ENCODE measurements at regions not wholly inside any gene's neighbourhood (a gene's known extent, or its start where the extent isn't known, plus 50 kb on each side); places are given as distances from the start of the nearest gene placed in this dataset.

DNA sequence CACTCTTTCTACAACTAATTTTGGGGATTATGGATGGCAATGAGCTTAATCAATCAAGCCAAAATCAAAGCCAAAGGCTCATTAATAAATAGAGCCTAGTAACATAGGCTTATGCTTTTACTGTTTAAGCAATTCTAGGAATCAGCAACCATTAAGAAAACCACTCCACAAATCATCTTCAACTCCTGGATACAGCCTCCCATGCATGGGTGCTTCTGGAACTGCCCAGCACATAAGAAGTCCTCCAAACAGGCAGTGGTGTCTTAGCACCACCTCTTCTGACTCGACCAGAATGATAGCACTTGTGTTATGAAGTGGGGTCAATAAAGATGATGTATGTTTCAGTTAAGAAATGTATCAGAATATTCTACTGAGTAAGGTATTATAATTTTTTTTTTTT, 104.4 kb upstream of the SERPINE2 start:
- POLR2A ChIA-PET: no interaction called here
- ATAC-seq (no peak), DNase-seq (no peak)
- H3K4me1 Mint-ChIP-seq: no peaks in the 10 kb centered on the region
- peaks cover 5 to 16% (median 13%) of the 10 kb centered on the region in 5 donors for H3K27me3 Mint-ChIP-seq
- no peak overlapping the region for H3K4me3 Mint-ChIP-seq
- no peaks in the 10 kb centered on the region for H3K9me3 Mint-ChIP-seq
- no peak overlapping the region for H3K27ac Mint-ChIP-seq
- no peaks in the 10 kb centered on the region for H3K36me3 Mint-ChIP-seq

DNA sequence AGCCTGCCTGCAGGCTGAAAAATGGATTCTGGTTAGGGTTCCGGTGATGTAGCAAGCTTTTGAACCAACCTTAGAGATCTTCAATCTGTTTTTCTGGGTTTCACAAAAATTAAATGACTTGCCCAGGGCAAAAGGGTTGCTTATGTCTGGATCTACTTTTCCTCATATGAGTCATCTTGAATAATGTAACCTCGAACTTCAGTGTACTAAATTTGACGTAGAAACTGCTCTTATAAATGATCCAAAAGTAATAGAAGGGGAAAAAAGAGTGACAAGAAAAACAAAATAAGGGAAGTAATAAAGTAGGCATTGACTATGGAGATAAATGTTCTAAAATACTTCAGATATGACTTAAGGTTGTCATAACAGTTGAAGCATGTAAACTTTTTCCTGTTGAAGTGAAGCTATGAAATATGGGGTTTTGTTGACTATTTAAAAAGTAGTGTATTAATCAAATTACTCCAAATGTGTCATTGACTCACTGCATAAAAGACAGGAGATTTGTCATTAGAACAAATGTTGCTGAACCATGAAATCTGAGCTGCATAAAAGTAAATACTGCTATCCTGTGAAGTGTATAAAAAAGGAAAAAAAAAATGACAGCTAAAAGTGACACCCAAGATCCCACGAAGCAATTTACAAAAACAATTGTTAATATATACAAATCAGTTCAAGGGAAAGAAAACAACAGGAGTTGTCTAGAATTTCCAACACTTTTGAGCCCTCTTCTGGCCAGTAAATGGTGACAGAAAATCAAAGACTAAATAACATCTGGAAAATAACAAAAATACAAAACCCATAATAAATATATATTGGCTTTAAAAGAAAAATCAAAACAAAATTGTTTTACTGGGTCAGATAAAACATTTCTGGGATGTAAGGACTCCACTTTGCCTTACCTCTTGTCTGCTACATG, 103.6 kb upstream of the SERPINE2 start:
- POLR2A ChIA-PET: no interaction called here
- no peaks in the 10 kb centered on the region for H3K36me3 Mint-ChIP-seq
- no peaks in the 10 kb centered on the region for H3K4me1 Mint-ChIP-seq
- H3K27me3 Mint-ChIP-seq: peaks cover 5 to 22% (median 13%) of the 10 kb centered on the region in 5 donors
- no peak for DNase-seq
- H3K9me3 Mint-ChIP-seq: peaks cover 0 to 5% (median 0%) of the 10 kb centered on the region in 9 donors
- no peak overlapping the region for H3K27ac Mint-ChIP-seq
- no peak for ATAC-seq
- no peak overlapping the region for H3K4me3 Mint-ChIP-seq

DNA sequence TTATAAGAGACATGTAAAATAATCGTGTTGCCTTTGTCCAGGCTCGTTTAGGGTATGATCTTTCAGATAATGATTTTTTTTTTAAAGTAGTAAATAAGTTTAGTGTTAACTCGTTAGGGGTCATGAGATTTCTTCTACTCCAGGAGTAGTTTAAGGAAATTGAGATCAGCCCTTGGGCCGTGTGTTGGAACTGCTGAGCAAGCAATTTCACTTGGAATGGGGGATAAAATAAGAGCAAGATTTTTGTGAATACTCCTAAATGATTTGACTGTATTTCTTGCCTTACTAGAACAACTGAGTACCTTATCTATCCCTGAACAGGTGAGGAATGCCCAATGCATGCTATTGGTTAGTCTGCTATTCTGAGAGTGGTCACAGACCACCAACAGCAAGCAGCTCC, 102.2 kb upstream of the SERPINE2 start:
- Mint-ChIP-seq H3K27ac (no peak overlapping the region), H3K4me1 (no peaks in the 10 kb centered on the region), H3K9me3 (peaks cover 0 to 5% (median 0%) of the 10 kb centered on the region in 9 donors), H3K27me3 (peaks cover 5 to 17% (median 12%) of the 10 kb centered on the region in 5 donors), H3K4me3 (no peak overlapping the region), H3K36me3 (no peaks in the 10 kb centered on the region)
- POLR2A ChIA-PET: no interaction called here
- no peak for ATAC-seq
- DNase-seq: no peak

DNA sequence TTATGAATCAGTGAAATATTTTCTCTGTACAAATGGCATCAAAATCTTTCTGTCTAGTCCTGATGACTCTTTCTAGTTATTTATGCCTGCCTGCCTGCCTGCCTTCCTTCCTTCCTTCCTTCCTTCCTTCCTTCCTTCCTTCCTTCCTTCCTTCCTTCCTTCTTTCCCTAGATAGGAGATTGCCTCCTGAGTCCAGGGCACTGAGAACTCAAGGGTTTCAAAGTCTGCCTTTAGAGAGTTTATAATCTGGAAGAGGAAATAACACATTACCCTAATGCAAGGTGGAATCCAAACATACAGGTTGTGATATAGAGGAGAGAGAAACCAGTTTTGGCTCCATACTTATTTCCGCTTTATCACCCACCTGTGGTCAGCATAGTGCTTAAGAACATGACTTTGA, 98.1 kb upstream of the SERPINE2 start:
- Mint-ChIP-seq H3K4me3 (no peak overlapping the region), H3K9me3 (peaks cover 0 to 5% (median 0%) of the 10 kb centered on the region in 9 donors), H3K27ac (no peak overlapping the region), H3K36me3 (no peaks in the 10 kb centered on the region), H3K27me3 (peaks cover 15 to 27% (median 20%) of the 10 kb centered on the region in 5 donors), H3K4me1 (no peaks in the 10 kb centered on the region)
- no peak for ATAC-seq
- POLR2A ChIA-PET: no interaction called here
- DNase-seq: no peak

DNA sequence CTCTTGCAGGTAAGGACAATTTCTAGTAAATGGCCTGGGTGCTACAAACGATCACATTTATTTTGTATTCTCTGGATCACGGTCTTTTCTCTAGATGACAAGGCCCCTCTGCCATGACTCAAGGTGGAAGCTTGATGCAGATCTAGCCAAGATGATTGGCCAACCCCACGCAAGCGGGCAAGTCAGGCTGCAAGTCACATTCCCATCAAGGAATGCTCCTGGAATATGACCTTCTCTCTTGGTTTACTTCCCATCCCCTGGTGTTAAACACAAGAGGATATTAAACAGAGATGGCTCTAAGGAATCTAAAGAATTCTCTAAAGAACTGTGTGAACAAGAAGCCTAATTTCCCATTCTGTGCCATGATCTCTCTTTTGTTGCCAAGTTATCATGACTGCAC, 97.3 kb upstream of the SERPINE2 start:
- DNase-seq (no peak), ATAC-seq (no peak)
- no peak overlapping the region for H3K4me3 Mint-ChIP-seq
- H3K4me1 Mint-ChIP-seq: no peaks in the 10 kb centered on the region
- H3K9me3 Mint-ChIP-seq: peaks cover 0 to 5% (median 0%) of the 10 kb centered on the region in 9 donors
- POLR2A ChIA-PET: no interaction called here
- H3K36me3 Mint-ChIP-seq: no peaks in the 10 kb centered on the region
- H3K27me3 Mint-ChIP-seq: peaks cover 17 to 33% (median 28%) of the 10 kb centered on the region in 5 donors
- no peak overlapping the region for H3K27ac Mint-ChIP-seq

DNA sequence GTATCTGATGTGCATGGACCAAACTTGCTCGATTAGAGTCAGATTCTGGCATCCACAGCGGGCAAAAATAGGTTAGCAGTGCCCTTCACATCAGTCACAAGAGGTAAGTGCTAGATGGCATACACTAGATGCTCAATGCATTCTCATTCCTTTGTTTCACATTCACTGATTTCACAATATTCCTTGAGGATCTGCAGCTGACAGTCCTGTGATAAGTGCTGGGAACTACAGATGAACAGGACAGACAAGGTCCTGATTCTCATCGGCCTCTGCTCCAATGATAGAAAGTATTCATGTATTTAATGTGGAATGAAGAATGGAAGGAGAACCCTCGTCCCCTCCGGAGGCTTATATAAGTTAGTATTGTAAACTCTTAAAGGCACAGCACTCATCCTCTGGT, 96.8 kb upstream of the SERPINE2 start:
- Mint-ChIP-seq H3K27ac (no peak overlapping the region), H3K27me3 (peaks cover 18 to 37% (median 28%) of the 10 kb centered on the region in 5 donors), H3K36me3 (no peaks in the 10 kb centered on the region), H3K4me1 (no peaks in the 10 kb centered on the region), H3K9me3 (peaks cover 0 to 5% (median 0%) of the 10 kb centered on the region in 9 donors), H3K4me3 (no peak overlapping the region)
- POLR2A ChIA-PET: no interaction called here
- no peak for ATAC-seq
- no peak for DNase-seq

DNA sequence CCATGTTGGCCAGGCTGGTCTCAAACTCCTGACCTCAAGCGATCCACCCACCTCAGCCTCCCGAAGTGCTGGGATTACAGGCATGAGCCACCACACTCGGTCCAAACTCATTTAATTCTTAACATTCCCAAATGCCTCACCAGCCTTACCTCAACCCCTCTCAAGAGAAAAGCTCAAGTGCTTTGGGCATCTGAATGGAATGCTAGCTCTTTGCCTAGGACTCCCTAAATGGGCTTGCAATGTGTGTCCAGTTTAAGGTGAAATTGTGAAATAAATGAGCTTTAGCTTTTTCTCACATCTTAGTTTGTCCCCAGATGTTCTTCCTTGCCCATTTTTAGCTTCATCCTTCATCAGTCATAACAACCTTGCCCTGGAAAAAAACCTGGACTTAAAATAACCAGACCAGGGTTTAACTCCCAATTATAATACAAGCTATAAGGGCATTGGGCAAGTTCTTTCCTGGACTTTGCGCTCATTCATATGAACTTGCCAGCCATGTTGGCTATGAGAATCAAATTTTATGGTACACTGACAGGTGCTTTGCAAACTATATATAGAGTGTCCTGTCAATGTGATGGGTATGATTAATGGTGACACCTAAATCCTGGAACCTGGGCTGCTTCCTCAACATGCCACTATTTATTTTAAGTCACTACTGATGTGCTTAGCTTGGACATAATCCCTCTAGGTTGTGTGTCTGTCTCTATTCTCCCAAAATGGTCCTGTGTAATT, 95.1 kb upstream of the SERPINE2 start:
- POLR2A ChIA-PET: no interaction called here
- ATAC-seq: no peak
- H3K9me3 Mint-ChIP-seq: peaks cover 0 to 5% (median 0%) of the 10 kb centered on the region in 9 donors

DNA sequence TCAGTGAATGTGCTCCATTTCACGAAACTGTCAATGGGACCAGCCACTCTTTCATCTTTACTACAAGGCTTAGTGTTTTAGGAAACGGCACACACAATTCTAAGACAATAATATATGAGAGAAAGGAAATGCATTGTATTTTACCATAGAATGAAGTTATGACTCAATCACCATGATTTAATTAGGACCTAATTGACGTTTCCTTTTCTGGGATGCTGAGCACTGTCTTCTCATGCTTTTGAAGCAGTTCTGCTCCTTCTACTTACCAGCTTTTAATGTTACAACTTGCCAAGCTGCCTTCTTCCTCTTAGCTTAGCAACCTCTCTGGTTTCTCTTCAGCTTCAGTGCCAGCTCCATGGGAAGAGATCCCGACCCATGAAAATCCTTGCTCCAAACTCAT, 94.3 kb upstream of the SERPINE2 start:
- DNase-seq (no peak), ATAC-seq (no peak)
- peaks cover 19 to 33% (median 25%) of the 10 kb centered on the region in 5 donors for H3K27me3 Mint-ChIP-seq
- peaks cover 0 to 4% (median 0%) of the 10 kb centered on the region in 9 donors for H3K9me3 Mint-ChIP-seq
- H3K36me3 Mint-ChIP-seq: no peaks in the 10 kb centered on the region
- H3K4me3 Mint-ChIP-seq: no peak overlapping the region
- POLR2A ChIA-PET: no interaction called here
- H3K4me1 Mint-ChIP-seq: no peaks in the 10 kb centered on the region
- H3K27ac Mint-ChIP-seq: no peak overlapping the region

More for the DNA sequence above, 95.1 kb upstream of the SERPINE2 start:
- Mint-ChIP-seq H3K27ac (no peak overlapping the region), H3K36me3 (no peaks in the 10 kb centered on the region), H3K4me3 (no peak overlapping the region), H3K4me1 (no peaks in the 10 kb centered on the region), H3K27me3 (peaks cover 19 to 33% (median 25%) of the 10 kb centered on the region in 5 donors)
- DNase-seq: no peak

DNA sequence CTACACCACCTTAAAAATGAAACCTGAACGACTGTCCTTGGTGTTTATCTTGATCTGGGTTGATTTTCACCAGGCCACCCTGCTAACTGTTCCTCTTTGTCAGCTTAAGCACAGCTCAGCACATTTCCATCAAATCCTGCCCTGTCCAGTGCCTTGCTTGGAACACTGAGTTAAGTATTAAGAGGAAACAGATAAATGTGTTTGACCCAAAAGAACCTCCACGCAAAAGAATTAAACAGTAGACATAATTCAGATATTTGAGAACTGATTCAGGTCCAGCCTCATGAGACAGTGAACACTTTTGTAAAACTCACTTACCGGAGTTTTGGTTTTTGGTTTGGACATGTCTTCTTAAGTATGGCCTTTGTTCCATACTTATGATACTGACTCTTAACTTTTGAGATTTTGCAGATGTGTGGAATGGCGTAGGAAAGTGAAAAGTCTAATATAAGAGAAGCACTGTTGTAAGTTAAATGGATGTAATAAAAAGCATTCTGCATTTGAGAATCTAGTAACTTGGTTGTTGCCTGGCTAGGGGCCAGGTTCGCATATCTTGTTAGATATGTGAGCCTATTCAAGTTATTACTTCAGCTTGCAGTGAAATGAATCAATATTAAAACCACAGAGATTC, 88.9 kb upstream of the SERPINE2 start:
- POLR2A ChIA-PET: no interaction called here
- Mint-ChIP-seq H3K4me3 (no peak overlapping the region), H3K36me3 (peaks cover 0 to 3% (median 0%) of the 10 kb centered on the region in 3 donors), H3K27ac (no peak overlapping the region), H3K27me3 (peaks cover 12 to 42% (median 18%) of the 10 kb centered on the region in 5 donors), H3K9me3 (peaks cover 0 to 2% (median 0%) of the 10 kb centered on the region in 9 donors), H3K4me1 (no peaks in the 10 kb centered on the region)
- ATAC-seq (no peak), DNase-seq (no peak)

DNA sequence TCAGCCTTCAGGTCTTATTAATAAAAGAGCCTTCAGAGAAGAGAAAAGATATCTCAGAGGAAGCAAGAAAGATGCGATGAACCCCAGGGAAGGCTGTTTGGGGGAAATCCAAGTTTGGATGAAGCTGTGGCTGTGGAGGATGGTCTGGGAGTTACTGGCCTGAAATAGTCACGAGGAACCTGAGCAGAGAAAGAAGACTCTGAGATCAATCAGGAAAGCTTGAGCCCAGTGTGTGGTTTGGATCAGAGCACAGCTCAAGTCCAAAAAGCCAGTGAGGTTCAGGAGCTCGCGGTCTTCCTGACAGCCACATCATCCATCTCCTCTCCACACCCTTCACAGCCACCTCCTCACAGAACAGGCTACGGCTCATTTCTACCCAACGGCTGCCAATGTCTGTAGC, 87.4 kb upstream of the SERPINE2 start:
- Mint-ChIP-seq H3K4me3 (no peak overlapping the region), H3K27me3 (peaks cover 4 to 26% (median 4%) of the 10 kb centered on the region in 5 donors), H3K9me3 (peaks cover 0 to 5% (median 0%) of the 10 kb centered on the region in 9 donors), H3K36me3 (peaks cover 0 to 3% (median 0%) of the 10 kb centered on the region in 3 donors), H3K4me1 (no peaks in the 10 kb centered on the region), H3K27ac (no peak overlapping the region)
- DNase-seq (no peak), ATAC-seq (no peak)
- POLR2A ChIA-PET: no interaction called here

DNA sequence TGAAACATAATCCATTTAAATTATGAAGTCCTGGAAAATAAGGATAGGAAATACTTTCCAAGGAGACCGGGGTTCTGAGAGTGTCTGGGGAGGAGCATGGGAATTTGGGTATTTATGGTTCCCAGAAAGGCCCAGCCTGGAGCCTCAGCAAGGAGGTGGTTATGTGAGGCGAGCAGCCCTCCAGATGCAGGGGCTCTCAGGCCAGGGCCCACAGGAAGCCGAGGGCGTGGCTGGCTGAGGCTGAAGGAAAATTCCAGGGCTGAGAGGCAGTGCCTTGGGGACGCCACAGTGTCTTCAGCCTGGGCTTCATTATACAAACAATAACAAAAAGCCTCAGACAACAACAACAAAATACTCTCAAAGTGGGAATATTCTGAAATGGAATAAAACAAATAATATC, 86.9 kb upstream of the SERPINE2 start:
- no peak for ATAC-seq
- peaks cover 0 to 6% (median 0%) of the 10 kb centered on the region in 9 donors for H3K9me3 Mint-ChIP-seq
- H3K36me3 Mint-ChIP-seq: peaks cover 0 to 3% (median 0%) of the 10 kb centered on the region in 3 donors
- no peak overlapping the region for H3K4me3 Mint-ChIP-seq
- no peak for DNase-seq
- H3K27me3 Mint-ChIP-seq: peaks cover 0 to 22% (median 4%) of the 10 kb centered on the region in 5 donors
- H3K4me1 Mint-ChIP-seq: no peaks in the 10 kb centered on the region
- no peak overlapping the region for H3K27ac Mint-ChIP-seq
- POLR2A ChIA-PET: no interaction called here

DNA sequence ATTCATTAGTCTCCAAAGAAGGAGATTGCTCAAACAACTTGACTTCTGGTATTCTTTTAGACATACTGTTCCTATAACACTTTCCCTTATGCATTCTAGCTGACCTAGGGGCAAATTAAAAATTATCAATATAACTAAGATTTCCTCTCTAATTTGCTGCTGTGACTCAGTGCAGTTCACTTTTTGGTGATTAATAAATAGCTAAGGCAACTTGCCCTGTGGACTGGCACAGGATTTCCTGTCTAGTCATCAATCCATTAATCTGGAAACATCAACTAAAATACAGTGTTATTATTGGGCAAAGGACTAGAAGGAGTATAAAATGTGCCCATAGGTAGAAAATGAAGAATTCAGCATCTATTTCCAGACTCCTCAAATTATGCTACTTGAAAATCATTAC, 83.5 kb upstream of the SERPINE2 start:
- Mint-ChIP-seq H3K4me1 (no peaks in the 10 kb centered on the region), H3K27me3 (peaks cover 0 to 21% (median 1%) of the 10 kb centered on the region in 5 donors), H3K9me3 (peaks cover 0 to 25% (median 8%) of the 10 kb centered on the region in 9 donors), H3K36me3 (peaks cover 0 to 16% (median 0%) of the 10 kb centered on the region in 3 donors), H3K4me3 (no peak overlapping the region), H3K27ac (no peak overlapping the region)
- DNase-seq: no peak
- ATAC-seq: no peak
- POLR2A ChIA-PET: no interaction called here

Data from naive thymus-derived CD8-positive, alpha-beta T cell (primary cell).